HG03196 (cell line): ENCODE measurements at regions not wholly inside any gene's neighbourhood (a gene's known extent, or its start where the extent isn't known, plus 50 kb on each side); places are given as distances from the start of the nearest gene placed in this dataset.
"Not testable (repeated sequence)": the region's sequence is repeated elsewhere in the genome, so short reads cannot be mapped to it uniquely, and the experiment has no call there.

Experiments used
- ATAC-seq: cut with Tn5 transposase; IDR thresholded peaks from one replicate; pipeline ENCODE4 v1.9.1; 2021; ENCODE audit not compliant: unreplicated experiment

GRCh38 chr6:68071740-68072139 lies 563.3 kb upstream of the ADGRB3 start:
- no peak for ATAC-seq

GRCh38 chr6:68069921-68070710 lies 565.0 kb upstream of the ADGRB3 start:
- ATAC-seq = no peak

- ATAC-seq = no peak
These were observed 575.2 kb upstream of the ADGRB3 start for GRCh38 chr6:68059899-68060298.

GRCh38 chr6:68059261-68059660 lies 575.8 kb upstream of the ADGRB3 start:
- ATAC-seq = no peak

- ATAC-seq = not testable (repeated sequence)
These were observed 578.5 kb upstream of the ADGRB3 start for GRCh38 chr6:68056596-68056995.

GRCh38 chr6:68054756-68055155 lies 580.3 kb upstream of the ADGRB3 start:
- ATAC-seq = no peak

- no peak for ATAC-seq
These were observed 581.2 kb upstream of the ADGRB3 start for GRCh38 chr6:68053805-68054373.

- no peak for ATAC-seq
These were observed 582.8 kb upstream of the ADGRB3 start for GRCh38 chr6:68052234-68052633.

GRCh38 chr6:68049562-68049961 lies 585.5 kb upstream of the ADGRB3 start:
- ATAC-seq = no peak

- ATAC-seq = no peak
These were observed 588.3 kb upstream of the ADGRB3 start for GRCh38 chr6:68046756-68047155.

- ATAC-seq = no peak
These were observed 588.8 kb upstream of the ADGRB3 start for GRCh38 chr6:68046302-68046701.

- ATAC-seq = no peak
These were observed 589.9 kb upstream of the ADGRB3 start for GRCh38 chr6:68045193-68045592.

- no peak for ATAC-seq
These were observed 590.8 kb upstream of the ADGRB3 start for GRCh38 chr6:68044264-68044663.

- ATAC-seq = no peak
These were observed 592.0 kb upstream of the ADGRB3 start for GRCh38 chr6:68043122-68043398.

GRCh38 chr6:68042339-68043121 lies 592.6 kb upstream of the ADGRB3 start:
- ATAC-seq = no peak

GRCh38 chr6:68040780-68041179 lies 594.3 kb upstream of the ADGRB3 start:
- no peak for ATAC-seq

- no peak for ATAC-seq
These were observed 594.7 kb upstream of the ADGRB3 start for GRCh38 chr6:68040312-68040778.

- ATAC-seq = no peak
These were observed 595.3 kb upstream of the ADGRB3 start for GRCh38 chr6:68039641-68040311.

- no peak for ATAC-seq
These were observed 596.2 kb upstream of the ADGRB3 start for GRCh38 chr6:68038815-68039408.

GRCh38 chr6:68032217-68032616 lies 602.9 kb upstream of the ADGRB3 start:
- ATAC-seq = no peak

- no peak for ATAC-seq
These were observed 604.0 kb upstream of the ADGRB3 start for GRCh38 chr6:68031054-68031453.
